ENCODE measurements at regions not wholly inside any gene's neighbourhood (a gene's known extent, or its start where the extent isn't known, plus 50 kb on each side); places are given as distances from the start of the nearest gene placed in this dataset.

DNA sequence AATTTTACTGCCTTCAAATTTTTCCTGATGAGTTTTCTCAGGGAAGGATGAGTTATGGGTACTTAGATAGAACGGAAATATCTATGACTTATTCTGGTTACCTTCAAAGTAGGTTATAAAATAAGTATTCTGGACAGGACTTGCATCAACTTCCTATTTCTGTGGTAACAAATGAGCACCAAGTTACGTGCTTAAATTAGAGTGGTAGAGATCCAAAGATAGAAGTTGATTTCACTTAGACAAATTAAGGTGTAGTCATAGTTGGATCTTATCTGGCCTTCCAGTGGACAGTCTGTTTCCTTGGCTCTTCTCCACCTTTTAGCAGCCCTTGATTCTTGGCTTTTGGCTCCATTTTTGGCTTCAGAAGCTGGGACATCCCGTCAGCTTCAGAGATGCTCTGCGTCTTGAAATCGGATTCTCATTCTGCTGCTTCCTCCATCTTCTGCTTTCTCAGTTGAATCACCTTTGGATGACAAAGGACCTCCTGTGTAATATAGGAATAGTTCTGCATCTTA is 109.9 kb downstream of the ZNF518B start:
- TF ChIP-seq EZH2phosphoT487 (IDR thresholded peaks at IDR 0.05; ENCODE audit: borderline replicate concordance) (no peak), POLR2AphosphoS5 (IDR thresholded peaks at IDR 0.05; ENCODE audit: low read depth, low read length) (no peak), CEBPB (IDR thresholded peaks at IDR 0.05; ENCODE audit: low read depth) (no peak), EZH2 (IDR thresholded peaks at IDR 0.05) (no peak)
- TF ChIP-seq, protein P1, sequence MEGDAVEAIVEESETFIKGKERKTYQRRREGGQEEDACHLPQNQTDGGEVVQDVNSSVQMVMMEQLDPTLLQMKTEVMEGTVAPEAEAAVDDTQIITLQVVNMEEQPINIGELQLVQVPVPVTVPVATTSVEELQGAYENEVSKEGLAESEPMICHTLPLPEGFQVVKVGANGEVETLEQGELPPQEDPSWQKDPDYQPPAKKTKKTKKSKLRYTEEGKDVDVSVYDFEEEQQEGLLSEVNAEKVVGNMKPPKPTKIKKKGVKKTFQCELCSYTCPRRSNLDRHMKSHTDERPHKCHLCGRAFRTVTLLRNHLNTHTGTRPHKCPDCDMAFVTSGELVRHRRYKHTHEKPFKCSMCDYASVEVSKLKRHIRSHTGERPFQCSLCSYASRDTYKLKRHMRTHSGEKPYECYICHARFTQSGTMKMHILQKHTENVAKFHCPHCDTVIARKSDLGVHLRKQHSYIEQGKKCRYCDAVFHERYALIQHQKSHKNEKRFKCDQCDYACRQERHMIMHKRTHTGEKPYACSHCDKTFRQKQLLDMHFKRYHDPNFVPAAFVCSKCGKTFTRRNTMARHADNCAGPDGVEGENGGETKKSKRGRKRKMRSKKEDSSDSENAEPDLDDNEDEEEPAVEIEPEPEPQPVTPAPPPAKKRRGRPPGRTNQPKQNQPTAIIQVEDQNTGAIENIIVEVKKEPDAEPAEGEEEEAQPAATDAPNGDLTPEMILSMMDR (IDR thresholded peaks at IDR 0.05 in 2 of 3, conservative IDR thresholded peaks at IDR 0.05 in 1 of 3; ENCODE audit: borderline replicate concordance in 1 of 3, insufficient read depth in 1 of 3, low read depth in 2 of 3, low read length in 2 of 3): no peak

Measured in HCT116 (cell line).